Fibroblast of lung (primary cell): ENCODE measurements at regions not wholly inside any gene's neighbourhood (a gene's known extent, or its start where the extent isn't known, plus 50 kb on each side); places are given as distances from the start of the nearest gene placed in this dataset.

Experiments used
- EZH2 ChIP-seq: IDR thresholded peaks from 2 replicates; pipeline ENCODE4 v1.5.1; 2012; ENCODE audit warnings: low read length, control low read depth, mild to moderate bottlenecking; ENCODE audit errors: missing control alignments
- TF ChIP-seq, protein P1 (sequence below), 2 donors: IDR thresholded peaks in 1 of 2; conservative IDR thresholded peaks in 1 of 2; 1 replicate in 1 of 2; 2 replicates in 1 of 2; pipeline ENCODE4 v1.5.1; 2011 to 2012; ENCODE audit warnings: low read length in 2 of 2, control low read depth in 1 of 2, inconsistent platforms in 1 of 2, low read depth in 1 of 2, mild to moderate bottlenecking in 1 of 2

DNA sequence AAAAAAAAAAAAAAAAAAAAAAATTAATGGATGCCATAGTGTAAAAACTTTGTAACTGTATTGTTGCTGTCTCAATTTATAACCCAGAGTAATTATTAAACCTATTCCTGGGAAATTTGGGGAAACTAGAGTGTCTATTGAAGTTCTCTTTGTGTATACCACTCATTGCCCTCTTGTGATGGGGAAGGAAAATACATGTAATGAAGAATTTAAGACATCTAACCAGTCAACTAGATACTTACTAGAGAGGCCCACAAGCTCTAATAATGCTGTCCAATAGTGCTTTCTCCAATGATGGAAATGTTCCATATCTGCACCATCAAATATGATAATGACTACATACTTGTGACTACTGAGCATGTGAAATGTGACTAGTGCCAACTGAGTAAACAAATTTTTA, 168.5 kb upstream of the SLC39A10 start:
- TF ChIP-seq, protein P1, sequence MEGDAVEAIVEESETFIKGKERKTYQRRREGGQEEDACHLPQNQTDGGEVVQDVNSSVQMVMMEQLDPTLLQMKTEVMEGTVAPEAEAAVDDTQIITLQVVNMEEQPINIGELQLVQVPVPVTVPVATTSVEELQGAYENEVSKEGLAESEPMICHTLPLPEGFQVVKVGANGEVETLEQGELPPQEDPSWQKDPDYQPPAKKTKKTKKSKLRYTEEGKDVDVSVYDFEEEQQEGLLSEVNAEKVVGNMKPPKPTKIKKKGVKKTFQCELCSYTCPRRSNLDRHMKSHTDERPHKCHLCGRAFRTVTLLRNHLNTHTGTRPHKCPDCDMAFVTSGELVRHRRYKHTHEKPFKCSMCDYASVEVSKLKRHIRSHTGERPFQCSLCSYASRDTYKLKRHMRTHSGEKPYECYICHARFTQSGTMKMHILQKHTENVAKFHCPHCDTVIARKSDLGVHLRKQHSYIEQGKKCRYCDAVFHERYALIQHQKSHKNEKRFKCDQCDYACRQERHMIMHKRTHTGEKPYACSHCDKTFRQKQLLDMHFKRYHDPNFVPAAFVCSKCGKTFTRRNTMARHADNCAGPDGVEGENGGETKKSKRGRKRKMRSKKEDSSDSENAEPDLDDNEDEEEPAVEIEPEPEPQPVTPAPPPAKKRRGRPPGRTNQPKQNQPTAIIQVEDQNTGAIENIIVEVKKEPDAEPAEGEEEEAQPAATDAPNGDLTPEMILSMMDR (conservative IDR thresholded peaks at IDR 0.05 in 1 of 2, IDR thresholded peaks at IDR 0.05 in 1 of 2; ENCODE audit: low read depth in 1 of 2, low read length in 2 of 2) = no peak
- no peak for TF ChIP-seq EZH2
